ENCODE measurements at regions not wholly inside any gene's neighbourhood (a gene's known extent, or its start where the extent isn't known, plus 50 kb on each side); places are given as distances from the start of the nearest gene placed in this dataset.

DNA sequence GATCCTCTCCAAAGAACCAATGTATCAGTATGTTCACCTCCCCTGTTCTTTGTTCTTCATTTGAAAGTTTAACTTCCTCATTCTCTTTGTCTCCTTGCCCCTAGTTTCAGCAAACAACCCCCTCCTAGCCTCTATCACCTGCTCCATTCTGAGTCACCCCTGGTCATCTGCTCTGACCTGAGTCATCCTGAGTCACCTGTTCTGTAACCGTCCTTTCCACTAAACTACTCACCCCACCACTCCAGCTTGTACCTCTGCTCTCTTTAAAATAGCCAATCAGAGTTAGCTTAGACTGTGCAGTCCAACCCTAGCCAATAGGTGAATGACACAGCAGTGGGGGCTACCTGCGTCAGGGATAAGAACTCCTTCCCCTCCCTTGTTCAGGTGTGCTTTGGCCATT is 249.8 kb upstream of the AADAT start:
- TF ChIP-seq, protein P1, sequence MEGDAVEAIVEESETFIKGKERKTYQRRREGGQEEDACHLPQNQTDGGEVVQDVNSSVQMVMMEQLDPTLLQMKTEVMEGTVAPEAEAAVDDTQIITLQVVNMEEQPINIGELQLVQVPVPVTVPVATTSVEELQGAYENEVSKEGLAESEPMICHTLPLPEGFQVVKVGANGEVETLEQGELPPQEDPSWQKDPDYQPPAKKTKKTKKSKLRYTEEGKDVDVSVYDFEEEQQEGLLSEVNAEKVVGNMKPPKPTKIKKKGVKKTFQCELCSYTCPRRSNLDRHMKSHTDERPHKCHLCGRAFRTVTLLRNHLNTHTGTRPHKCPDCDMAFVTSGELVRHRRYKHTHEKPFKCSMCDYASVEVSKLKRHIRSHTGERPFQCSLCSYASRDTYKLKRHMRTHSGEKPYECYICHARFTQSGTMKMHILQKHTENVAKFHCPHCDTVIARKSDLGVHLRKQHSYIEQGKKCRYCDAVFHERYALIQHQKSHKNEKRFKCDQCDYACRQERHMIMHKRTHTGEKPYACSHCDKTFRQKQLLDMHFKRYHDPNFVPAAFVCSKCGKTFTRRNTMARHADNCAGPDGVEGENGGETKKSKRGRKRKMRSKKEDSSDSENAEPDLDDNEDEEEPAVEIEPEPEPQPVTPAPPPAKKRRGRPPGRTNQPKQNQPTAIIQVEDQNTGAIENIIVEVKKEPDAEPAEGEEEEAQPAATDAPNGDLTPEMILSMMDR (IDR thresholded peaks at IDR 0.05) = no peak
- TF ChIP-seq EZH2 (IDR thresholded peaks at IDR 0.05; ENCODE audit: borderline replicate concordance, insufficient read depth, low read depth, low read length, poor library complexity, severe bottlenecking) = no peak
- Histone ChIP-seq H3K27ac (ENCODE audit: low read length in 2 of 2) (no peak overlapping the region), H3K4me2 (replicated peaks; ENCODE audit: low read depth, low read length, poor library complexity, severe bottlenecking) (no peak overlapping the region), H4K20me1 (ENCODE audit: control insufficient read depth, insufficient read depth, low read length, poor library complexity, severe bottlenecking) (no peaks in the 10 kb centered on the region), H3K36me3 (replicated peaks in 1 of 2; ENCODE audit: control extremely low read depth in 1 of 2, control insufficient read depth in 1 of 2, extremely low read depth in 1 of 2, insufficient read depth in 2 of 2, low read length in 1 of 2) (no peaks in the 10 kb centered on the region), H3K9me3 (ENCODE audit: control extremely low read depth in 1 of 3, control insufficient read depth in 2 of 3, insufficient read depth in 1 of 3, low read length in 2 of 3) (peaks cover 0 to 7% (median 5%) of the 10 kb centered on the region in 3 donors), H3K27me3 (replicated peaks in 1 of 4; ENCODE audit: control extremely low read depth in 1 of 4, control insufficient read depth in 3 of 4, insufficient read depth in 4 of 4, low read length in 3 of 4) (no peaks in the 10 kb centered on the region), H3K4me1 (ENCODE audit: control insufficient read depth in 2 of 2, insufficient read depth in 2 of 2, low read length in 2 of 2) (no peaks in the 10 kb centered on the region), H3K9ac (ENCODE audit: low read length) (no peak overlapping the region), H2AFZ (ENCODE audit: insufficient read depth, low read depth, low read length, poor library complexity, severe bottlenecking) (no peak overlapping the region), H3K4me3 (ENCODE audit: control extremely low read depth in 1 of 5, extremely low read depth in 1 of 5, insufficient read depth in 1 of 5, low read depth in 2 of 5, low read length in 4 of 5) (no peak overlapping the region), H3K79me2 (ENCODE audit: control insufficient read depth, insufficient read depth, low read length) (no peaks in the 10 kb centered on the region)
- POLR2A ChIA-PET = no interaction called here
- intact Hi-C loops (cut with micrococcal nuclease) = no loop called here
- WGBS (ENCODE audit: insufficient coverage) = 75% methylated on average over 1 of the region's 2 CpGs
- Mint-ChIP-seq H3K4me3 (no peak overlapping the region), H3K4me1 (no peaks in the 10 kb centered on the region), H3K27ac (no peak overlapping the region), H3K27me3 (no peaks in the 10 kb centered on the region), H3K9me3 (ENCODE audit: insufficient read depth) (peaks cover 6% of the 10 kb centered on the region)
- DNase-seq (no peak), ATAC-seq (ENCODE audit: low read depth) (no peak)
- CTCF ChIA-PET = interaction anchor here (1.1 kb wide), 1 partner anchor 12 kb away, joined by 3 read pairs; no protein-coding TSS in a partner anchor

DNA sequence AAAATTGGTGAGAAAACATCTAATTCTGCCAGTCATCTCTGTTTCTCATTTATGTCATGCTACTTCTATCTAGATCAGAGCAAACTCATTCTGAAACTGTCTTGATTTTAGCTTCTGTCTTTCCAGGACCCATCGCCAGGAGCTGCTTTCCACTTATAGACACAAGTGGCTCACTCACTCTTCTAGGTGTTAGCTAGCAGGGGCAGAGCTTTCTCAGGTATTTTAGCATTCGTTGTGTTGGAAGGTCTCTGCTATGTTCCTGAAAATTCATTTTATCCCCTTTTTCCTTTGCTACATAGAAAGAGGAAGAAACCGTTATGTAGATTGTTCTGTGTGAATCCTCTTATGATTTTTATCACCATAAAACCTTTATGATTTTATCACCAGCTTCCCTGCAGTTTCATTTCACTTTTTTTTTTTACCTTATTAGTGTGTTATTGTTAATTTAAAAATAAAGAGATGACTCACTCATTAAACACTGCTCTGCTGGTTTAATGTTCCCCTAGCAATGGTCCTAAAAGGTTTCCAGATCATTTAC is 246.6 kb upstream of the AADAT start:
- WGBS (ENCODE audit: insufficient coverage) = 33% methylated on average over 1 of the region's 3 CpGs
- POLR2A ChIA-PET = no interaction called here
- CTCF ChIA-PET = no interaction called here
- no peak for DNase-seq
- no peak for ATAC-seq (ENCODE audit: low read depth)
- peaks cover 0 to 5% (median 3%) of the 10 kb centered on the region in 3 donors for H3K9me3 ChIP-seq (ENCODE audit: control extremely low read depth in 1 of 3, control insufficient read depth in 2 of 3, insufficient read depth in 1 of 3, low read length in 2 of 3)
- Mint-ChIP-seq H3K9me3 (ENCODE audit: insufficient read depth) (peaks cover 6% of the 10 kb centered on the region), H3K4me3 (no peak overlapping the region), H3K27ac (no peak overlapping the region), H3K4me1 (no peaks in the 10 kb centered on the region), H3K27me3 (no peaks in the 10 kb centered on the region)
- H2AFZ ChIP-seq (ENCODE audit: insufficient read depth, low read depth, low read length, poor library complexity, severe bottlenecking) = no peak overlapping the region
- H3K27me3 ChIP-seq (replicated peaks in 1 of 4; ENCODE audit: control extremely low read depth in 1 of 4, control insufficient read depth in 3 of 4, insufficient read depth in 4 of 4, low read length in 3 of 4) = no peaks in the 10 kb centered on the region
- no peak overlapping the region for H3K27ac ChIP-seq (ENCODE audit: low read length in 2 of 2)
- H3K4me2 ChIP-seq (replicated peaks; ENCODE audit: low read depth, low read length, poor library complexity, severe bottlenecking) = no peak overlapping the region
- intact Hi-C loops (cut with micrococcal nuclease) = no loop called here
- H3K4me3 ChIP-seq (ENCODE audit: control extremely low read depth in 1 of 5, extremely low read depth in 1 of 5, insufficient read depth in 1 of 5, low read depth in 2 of 5, low read length in 4 of 5) = no peak overlapping the region
- no peaks in the 10 kb centered on the region for H4K20me1 ChIP-seq (ENCODE audit: control insufficient read depth, insufficient read depth, low read length, poor library complexity, severe bottlenecking)
- TF ChIP-seq, protein P1 (IDR thresholded peaks at IDR 0.05) = no peak
- TF ChIP-seq EZH2 (IDR thresholded peaks at IDR 0.05; ENCODE audit: borderline replicate concordance, insufficient read depth, low read depth, low read length, poor library complexity, severe bottlenecking) = no peak
- no peaks in the 10 kb centered on the region for H3K79me2 ChIP-seq (ENCODE audit: control insufficient read depth, insufficient read depth, low read length)
- H3K9ac ChIP-seq (ENCODE audit: low read length) = no peak overlapping the region
- no peaks in the 10 kb centered on the region for H3K4me1 ChIP-seq (ENCODE audit: control insufficient read depth in 2 of 2, insufficient read depth in 2 of 2, low read length in 2 of 2)
- H3K36me3 ChIP-seq (replicated peaks in 1 of 2; ENCODE audit: control extremely low read depth in 1 of 2, control insufficient read depth in 1 of 2, extremely low read depth in 1 of 2, insufficient read depth in 2 of 2, low read length in 1 of 2) = no peaks in the 10 kb centered on the region
